Right cardiac atrium (tissue), 5 donors: ENCODE measurements at regions not wholly inside any gene's neighbourhood (a gene's known extent, or its start where the extent isn't known, plus 50 kb on each side); places are given as distances from the start of the nearest gene placed in this dataset.

ENCODE experiments used
- ATAC-seq, 2 donors: fragments of 200-7000 bp; cut with Tn5 transposase; one replicate each; pipeline versions ENCODE4 v1.8.0 to v1.9.1; 2020; ENCODE audit warnings: moderate library complexity in 2 of 2, mild to moderate bottlenecking in 1 of 2
- DNase-seq, 3 donors: peaks; one replicate each; pipeline ENCODE4 v3.0.0-alpha.2; 2020
- H3K27ac ChIP-seq: one replicate; pipeline ENCODE4 v1.5.1; 2013; ENCODE audit warnings: mild to moderate bottlenecking, low read length, control low read depth, moderate library complexity
- H3K27me3 ChIP-seq: one replicate; pipeline ENCODE4 v1.6.1; 2013; ENCODE audit not compliant: control insufficient read depth, insufficient read depth
- H3K4me1 ChIP-seq: one replicate; pipeline ENCODE4 v1.6.1; 2013; ENCODE audit warnings: low read length; ENCODE audit not compliant: control insufficient read depth, insufficient read depth
- H3K4me3 ChIP-seq: one replicate; pipeline ENCODE4 v1.5.1; 2013; ENCODE audit warnings: low read length, control low read depth
- H3K9me3 ChIP-seq: one replicate; pipeline ENCODE4 v1.6.1; 2013; ENCODE audit warnings: low read length; ENCODE audit not compliant: control insufficient read depth
- WGBS: extraction: QIAGEN DNeasy Blood & Tissue Kit; methylation state at CpG from one replicate; pipeline ENCODE4 v1.1.7; 2013; 5-methylcytosine and 5-hydroxymethylcytosine counted together
- intact Hi-C, 4 donors: fragments of 100-400 bp; cut with DNase I; formaldehyde crosslinking; loops; one replicate each; pipeline versions ENCODE4 v1.11.0 to v1.14.0; 2022 to 2023
- donor health status: healthy with polysubstance abuse.
- donor health status: DM: no; HTN: yes; CAD: no.
- donor health status: DM: no; HTN: no; CAD: no.
- donor health status: DM: no; HTN: yes; CAD: no; lungs with severe emphysema.
- donor health status: DM: yes; HTN: yes; CAD: no.

- H3K4me1 ChIP-seq, result peaks cover 1% of the 10 kb centered on the region
- intact Hi-C loops, result loop anchor here in 1 of 4 donors (10.0 kb wide), 1 partner anchor 167 kb away; no protein-coding TSS in a partner anchor
- ATAC-seq (no peak), DNase-seq (no peak)
- H3K9me3 ChIP-seq, result no peaks in the 10 kb centered on the region
- no peak overlapping the region for H3K27ac ChIP-seq
- 49% methylated on average over 4 of the region's 4 CpGs for WGBS
- no peaks in the 10 kb centered on the region for H3K27me3 ChIP-seq
- H3K4me3 ChIP-seq, result no peak overlapping the region
These were observed 176.3 kb upstream of the BCL6 start for GRCh38 chr3:187921391-187922074.

GRCh38 chr3:187922704-187923416, 177.6 kb upstream of the BCL6 start:
- intact Hi-C loops, result loop anchor here in 1 of 4 donors (10.0 kb wide), 1 partner anchor 168 kb away; no protein-coding TSS in a partner anchor
- Histone ChIP-seq H3K4me1 (no peaks in the 10 kb centered on the region), H3K27ac (no peak overlapping the region), H3K27me3 (no peaks in the 10 kb centered on the region), H3K9me3 (no peaks in the 10 kb centered on the region), H3K4me3 (no peak overlapping the region)
- DNase-seq (no peak), ATAC-seq (no peak)
- WGBS, result 88% methylated on average over 3 of the region's 3 CpGs

- intact Hi-C loops, result loop anchor here in 1 of 4 donors (10.0 kb wide), 1 partner anchor 170 kb away; no protein-coding TSS in a partner anchor
- no peak for DNase-seq
- ATAC-seq, result no peak
- H3K27me3 ChIP-seq, result no peaks in the 10 kb centered on the region
- H3K4me1 ChIP-seq, result peaks cover 3% of the 10 kb centered on the region
- H3K4me3 ChIP-seq, result no peak overlapping the region
- H3K9me3 ChIP-seq, result no peaks in the 10 kb centered on the region
- H3K27ac ChIP-seq, result no peak overlapping the region
These were observed 179.4 kb upstream of the BCL6 start for GRCh38 chr3:187924651-187925050.

- WGBS, result 44% methylated on average over 1 of the region's 1 CpG
- H3K27ac ChIP-seq, result no peak overlapping the region
These were observed 180.1 kb upstream of the BCL6 start for GRCh38 chr3:187925326-187925725.

GRCh38 chr3:187926620-187927019, 181.4 kb upstream of the BCL6 start:
- 70% methylated on average over 3 of the region's 3 CpGs for WGBS
- Histone ChIP-seq H3K4me3 (no peak overlapping the region), H3K4me1 (peaks cover 4% of the 10 kb centered on the region), H3K27ac (no peak overlapping the region), H3K27me3 (no peaks in the 10 kb centered on the region), H3K9me3 (no peaks in the 10 kb centered on the region)
- intact Hi-C loops, result loop anchor here in 1 of 4 donors (10.0 kb wide), 1 partner anchor 172 kb away; no protein-coding TSS in a partner anchor
- no peak for DNase-seq
- no peak for ATAC-seq

More at GRCh38 chr3:187925326-187925725, 180.1 kb upstream of the BCL6 start:
- intact Hi-C loops, result loop anchor here in 1 of 4 donors (10.0 kb wide), 1 partner anchor 171 kb away; no protein-coding TSS in a partner anchor
- no peak for DNase-seq
- Histone ChIP-seq H3K4me3 (no peak overlapping the region), H3K9me3 (no peaks in the 10 kb centered on the region), H3K4me1 (peaks cover 4% of the 10 kb centered on the region), H3K27me3 (no peaks in the 10 kb centered on the region)
- peak; percentile 11 to 68 for ATAC-seq

GRCh38 chr3:187927565-187927964, 182.3 kb upstream of the BCL6 start:
- H3K9me3 ChIP-seq, result no peaks in the 10 kb centered on the region
- H3K27ac ChIP-seq, result no peak overlapping the region
- no peak for ATAC-seq
- H3K4me3 ChIP-seq, result no peak overlapping the region
- intact Hi-C loops, result loop anchor here in 1 of 4 donors (10.0 kb wide), 1 partner anchor 173 kb away; no protein-coding TSS in a partner anchor
- WGBS, result 95% methylated on average over 1 of the region's 1 CpG
- DNase-seq, result no peak
- H3K4me1 ChIP-seq, result peaks cover 4% of the 10 kb centered on the region
- no peaks in the 10 kb centered on the region for H3K27me3 ChIP-seq

GRCh38 chr3:187929112-187929816, 184.0 kb upstream of the BCL6 start:
- DNase-seq (no peak), ATAC-seq (peak; percentile 18 to 42)
- WGBS, result 40% methylated on average over 8 of the region's 8 CpGs
- Histone ChIP-seq H3K27me3 (no peaks in the 10 kb centered on the region), H3K27ac (peak overlapping the region; percentile 67), H3K4me3 (no peak overlapping the region), H3K9me3 (no peaks in the 10 kb centered on the region), H3K4me1 (peaks cover 4% of the 10 kb centered on the region)
- intact Hi-C loops, result loop anchor here in 1 of 4 donors (10.0 kb wide), 1 partner anchor 174 kb away; no protein-coding TSS in a partner anchor

GRCh38 chr3:187930021-187930420, 184.8 kb upstream of the BCL6 start:
- no peak for ATAC-seq
- intact Hi-C loops, result no loop called here
- no peak for DNase-seq
- peaks cover 4% of the 10 kb centered on the region for H3K4me1 ChIP-seq
- 68% methylated on average over 3 of the region's 3 CpGs for WGBS
- H3K27me3 ChIP-seq, result no peaks in the 10 kb centered on the region
- H3K4me3 ChIP-seq, result no peak overlapping the region
- H3K27ac ChIP-seq, result peak overlapping the region; percentile 53
- no peaks in the 10 kb centered on the region for H3K9me3 ChIP-seq

GRCh38 chr3:187931101-187931500, 185.8 kb upstream of the BCL6 start:
- H3K4me1 ChIP-seq, result peaks cover 4% of the 10 kb centered on the region
- H3K9me3 ChIP-seq, result no peaks in the 10 kb centered on the region
- DNase-seq (no peak), ATAC-seq (peak in 1 of 2 donors; percentile 59)
- intact Hi-C loops, result no loop called here
- H3K27me3 ChIP-seq, result no peaks in the 10 kb centered on the region
- H3K4me3 ChIP-seq, result no peak overlapping the region
- no peak overlapping the region for H3K27ac ChIP-seq
- 61% methylated on average over 4 of the region's 4 CpGs for WGBS

- no peak for DNase-seq
- Histone ChIP-seq H3K4me1 (peaks cover 4% of the 10 kb centered on the region), H3K9me3 (no peaks in the 10 kb centered on the region), H3K4me3 (no peak overlapping the region), H3K27me3 (no peaks in the 10 kb centered on the region), H3K27ac (no peak overlapping the region)
- no peak for ATAC-seq
- 78% methylated on average over 4 of the region's 4 CpGs for WGBS
- intact Hi-C loops, result no loop called here
These were observed 186.6 kb upstream of the BCL6 start for GRCh38 chr3:187931770-187932278.
